Prostate gland (tissue), 1 donor: ENCODE measurements at regions not wholly inside any gene's neighbourhood (a gene's known extent, or its start where the extent isn't known, plus 50 kb on each side); places are given as distances from the start of the nearest gene placed in this dataset.

Source experiments
- POLR2A ChIP-seq: fragments of 450-650 bp; IDR thresholded peaks from one replicate; pipeline ENCODE4 v1.6.1; 2016; ENCODE audit warnings: antibody characterized with exemption, mild to moderate bottlenecking
- POLR2AphosphoS5 ChIP-seq: sonication (generic); formaldehyde crosslinking; IDR thresholded peaks from one replicate; pipeline ENCODE4 v1.6.1; 2017; ENCODE audit warnings: antibody characterized with exemption

- TF ChIP-seq POLR2A (no peak), POLR2AphosphoS5 (no peak)
These were observed 66.8 kb downstream of the SPIN3 start for GRCh38 chrX:56928546-56928945.
